Mammary epithelial cell (primary cell): ENCODE measurements at regions not wholly inside any gene's neighbourhood (a gene's known extent, or its start where the extent isn't known, plus 50 kb on each side); places are given as distances from the start of the nearest gene placed in this dataset.

Experiments used
- CTCF ChIP-seq, 2 donors: IDR thresholded peaks in 1 of 2; conservative IDR thresholded peaks in 1 of 2; 2 replicates each; pipeline ENCODE4 v1.5.1; 2011 to 2012; ENCODE audit warnings: inconsistent platforms in 2 of 2, low read length in 2 of 2, mild to moderate bottlenecking in 2 of 2, control low read depth in 1 of 2, low read depth in 1 of 2; ENCODE audit not compliant: insufficient read depth in 1 of 2; ENCODE audit errors: extremely low read depth in 1 of 2
- EZH2 ChIP-seq: IDR thresholded peaks from 2 replicates; pipeline ENCODE4 v1.6.1; 2012; ENCODE audit warnings: low read length, inconsistent platforms, borderline replicate concordance

DNA sequence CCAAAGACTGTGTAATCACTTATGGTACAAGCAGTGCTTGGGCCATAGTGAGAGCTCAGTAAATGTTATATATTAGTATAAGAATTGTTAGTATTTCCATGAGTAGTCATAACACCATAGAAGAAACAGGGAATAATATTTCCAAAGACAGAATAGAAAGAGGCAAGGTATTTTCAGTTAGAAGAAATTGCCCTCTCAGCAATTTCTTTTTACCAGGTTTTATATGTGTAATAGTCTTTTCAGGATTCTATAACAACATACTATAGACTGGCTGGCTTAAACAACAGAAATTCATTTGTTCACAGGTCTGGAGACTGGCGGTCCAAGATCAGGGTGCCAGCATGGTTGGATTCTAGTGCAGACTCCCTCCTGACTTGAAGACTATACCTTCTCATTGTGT lies 485.7 kb downstream of the FOXO1 start:
- TF ChIP-seq CTCF (conservative IDR thresholded peaks at IDR 0.05 in 1 of 2, IDR thresholded peaks at IDR 0.05 in 1 of 2; ENCODE audit: extremely low read depth in 1 of 2, insufficient read depth in 1 of 2, low read depth in 1 of 2, low read length in 2 of 2) (no peak), EZH2 (no peak)
